DMS153 (cell line): ENCODE measurements at regions not wholly inside any gene's neighbourhood (a gene's known extent, or its start where the extent isn't known, plus 50 kb on each side); places are given as distances from the start of the nearest gene placed in this dataset.
"Not testable (repeated sequence)": the region's sequence is repeated elsewhere in the genome, so short reads cannot be mapped to it uniquely, and the experiment has no call there.

Experiments used
- DNase-seq: peaks from one replicate; lab custom pipeline; 2025; lab: John Stamatoyannopoulos, UW

DNA sequence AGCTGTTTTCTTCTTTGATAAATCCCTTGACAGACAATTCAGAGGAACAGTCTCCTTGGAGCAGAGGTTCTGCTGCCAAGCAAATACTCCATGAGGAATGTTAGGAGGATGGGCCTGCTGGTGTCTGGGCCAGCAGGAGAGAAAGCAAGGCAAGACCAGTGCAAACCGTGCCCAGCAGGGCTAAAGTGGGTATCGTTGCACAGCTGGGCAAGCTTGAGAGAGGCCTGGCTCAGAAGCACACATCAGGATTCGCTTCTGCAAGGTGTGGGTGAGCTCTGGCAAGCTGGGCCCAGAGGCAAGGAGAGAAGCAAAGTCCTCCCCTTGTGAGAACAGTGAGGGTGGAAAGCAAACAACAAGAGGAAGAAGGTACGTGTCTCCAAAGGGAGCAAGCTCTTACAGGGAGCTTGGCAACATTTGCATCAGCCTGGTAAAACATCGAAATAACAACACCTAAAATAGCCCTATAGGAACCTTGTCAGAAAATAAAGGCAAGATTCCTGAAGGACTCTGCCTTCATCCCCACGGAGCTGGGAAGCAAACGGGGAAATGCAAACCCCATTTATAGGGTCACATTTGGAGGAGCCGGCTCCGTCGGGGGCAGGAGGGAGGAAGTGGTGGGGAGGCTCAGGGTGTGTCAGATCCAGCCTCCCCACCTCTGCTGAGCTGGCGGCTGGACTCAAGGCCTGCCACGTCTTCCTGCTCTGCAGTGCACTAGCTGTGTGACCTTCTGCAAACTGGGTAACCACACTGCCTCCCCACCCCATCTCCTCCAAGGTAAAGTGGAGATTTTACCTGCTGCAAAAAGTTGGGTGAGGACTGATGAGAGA, 62.3 kb upstream of the HIVEP3 start:
- DNase-seq: no peak

DNA sequence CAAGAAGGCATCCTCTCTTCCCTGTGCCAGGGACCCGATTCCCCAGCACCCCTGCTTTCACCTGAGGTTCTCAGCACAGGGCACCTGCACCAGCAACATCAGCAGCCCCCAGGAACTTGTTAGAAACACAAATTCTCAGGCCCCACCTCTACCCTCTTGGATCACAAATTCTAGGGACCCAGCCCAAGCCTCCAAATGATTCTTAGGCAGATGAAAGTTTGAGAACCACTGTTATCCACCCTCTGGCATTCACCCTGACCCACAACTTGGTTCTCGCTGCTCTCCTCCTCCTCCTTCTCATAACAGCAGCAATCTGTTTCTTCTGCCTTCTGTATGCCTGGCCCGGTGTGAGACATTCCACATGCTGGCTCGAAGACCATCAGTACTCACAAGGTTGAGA, 60.3 kb upstream of the HIVEP3 start:
- DNase-seq: no peak

DNA sequence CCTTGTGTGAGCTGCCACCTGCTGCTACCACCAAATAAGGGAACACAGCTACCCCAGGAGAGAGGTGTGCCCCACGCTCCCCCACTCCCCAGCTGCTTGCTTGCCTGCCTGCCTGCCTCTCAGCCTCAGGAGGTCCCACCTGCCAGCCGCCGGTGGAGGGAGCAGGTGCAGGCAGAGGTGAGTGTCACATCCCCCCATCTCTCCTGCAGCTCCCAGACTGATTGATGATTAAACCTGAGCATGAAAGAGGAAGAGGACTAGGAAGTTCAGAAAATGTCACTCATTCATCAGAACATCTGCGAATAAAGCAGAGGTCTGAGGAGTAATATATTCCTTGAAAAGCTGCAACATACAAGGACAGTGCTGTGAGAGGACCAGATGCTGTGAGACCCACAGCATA, 58.6 kb upstream of the HIVEP3 start:
- peak; percentile 83 for DNase-seq

DNA sequence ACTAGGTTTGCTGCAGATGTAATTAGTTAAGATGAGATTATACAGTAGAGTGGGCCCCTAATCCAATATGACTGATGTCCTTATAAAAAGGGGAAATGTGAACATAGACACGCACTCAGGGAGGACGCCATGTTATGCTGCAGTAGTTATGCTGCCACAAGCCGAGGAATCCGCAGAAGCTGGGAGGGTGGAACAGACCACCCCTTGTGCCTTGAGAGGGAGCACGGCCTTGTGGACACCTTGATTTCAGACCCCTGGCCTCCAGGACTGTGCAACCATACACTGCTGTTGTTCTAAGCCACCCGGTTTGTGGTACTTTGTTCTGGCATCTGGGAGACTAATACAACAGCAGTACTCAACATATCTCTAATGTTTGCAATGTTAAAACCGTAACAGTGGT, 57.9 kb upstream of the HIVEP3 start:
- DNase-seq: no peak

DNA sequence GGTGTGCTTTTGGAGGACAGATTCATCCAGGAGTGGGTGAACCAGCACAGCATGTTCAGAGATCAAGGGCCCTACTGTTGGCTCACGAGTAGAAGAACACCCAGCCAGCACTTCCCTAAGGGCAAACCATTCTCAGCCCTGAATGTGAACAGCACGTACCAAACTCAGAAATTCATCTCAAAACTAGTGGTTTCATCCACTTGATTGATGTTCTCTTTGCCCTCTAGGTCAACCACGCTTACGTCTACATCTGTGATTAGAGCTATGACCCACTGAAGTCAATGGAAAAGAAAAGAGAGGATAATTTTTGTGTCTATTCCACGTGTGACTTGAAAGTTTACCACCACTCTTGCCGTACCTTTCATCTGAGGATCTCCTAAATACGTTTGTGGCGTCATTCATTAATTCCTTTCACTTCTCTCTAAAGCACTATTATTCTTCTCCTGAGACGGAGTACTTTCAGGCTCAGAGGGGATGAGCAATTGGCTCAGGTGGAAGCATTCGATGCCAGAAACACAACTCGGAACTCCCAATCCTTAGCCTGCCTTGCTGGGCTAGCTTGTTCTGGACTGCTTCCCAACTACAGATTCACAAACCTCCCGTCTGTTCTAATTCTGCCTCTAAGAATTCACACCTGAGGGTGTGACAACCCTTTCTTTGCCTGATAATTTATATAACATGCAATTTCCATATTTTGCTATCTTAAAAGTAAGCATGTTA, 57.3 kb upstream of the HIVEP3 start:
- DNase-seq: no peak

DNA sequence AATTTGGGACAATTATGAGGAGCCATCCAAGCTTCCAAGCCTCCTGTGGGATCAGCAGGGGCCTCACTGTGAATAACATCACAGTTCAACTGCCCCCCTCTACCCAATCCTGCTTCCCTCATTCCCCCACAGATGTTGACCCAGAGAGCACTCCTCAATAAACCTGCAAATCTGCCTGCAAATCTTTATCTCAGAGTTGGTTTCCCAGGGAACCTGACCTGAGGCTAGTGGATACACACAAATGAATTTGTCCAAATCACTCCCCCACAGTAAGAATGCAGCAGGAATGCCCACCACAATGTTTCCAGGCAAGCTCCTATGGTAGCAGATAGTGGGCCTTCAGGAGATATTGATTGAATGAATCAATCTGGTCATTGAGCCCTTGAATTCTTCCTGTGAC, 56.4 kb upstream of the HIVEP3 start:
- no peak for DNase-seq

DNA sequence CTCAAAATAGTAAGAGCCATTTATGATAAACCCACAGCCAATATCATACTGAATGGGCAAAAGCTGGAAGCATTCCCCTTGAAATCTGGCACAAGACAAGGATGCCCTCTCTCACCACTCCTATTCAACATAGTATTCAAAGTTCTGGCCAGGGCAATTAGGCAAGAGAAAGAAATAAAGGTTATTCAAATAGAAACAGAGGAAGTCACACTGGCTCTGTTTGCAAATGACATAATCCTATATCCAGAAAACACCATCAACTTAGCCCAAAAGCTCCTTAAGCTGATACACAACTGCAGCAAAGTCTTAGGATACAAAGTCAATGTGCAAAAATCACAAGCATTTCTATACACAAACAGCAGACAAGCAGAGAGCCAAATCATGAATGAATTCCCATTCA, 49.8 kb upstream of the HIVEP3 start:
- DNase-seq: not testable (repeated sequence)
